IMR-90 (cell line): ENCODE measurements at regions not wholly inside any gene's neighbourhood (a gene's known extent, or its start where the extent isn't known, plus 50 kb on each side); places are given as distances from the start of the nearest gene placed in this dataset.

Experiments used
- ATAC-seq: fragments of 200-7000 bp; cut with Tn5 transposase; 2 replicates; pipeline ENCODE4 v1.9.1; 2020; ENCODE audit warnings: low read depth, mild to moderate bottlenecking, moderate library complexity
- BruUV-seq: library from RNA; stranded (reverse); fragments of 400-500 nt; replicated peaks from 2 replicates; lab custom pipeline; 2021; lab: Mats Ljungman, UMichigan
- CTCF ChIA-PET: fragments of 300-600 bp; formaldehyde crosslinking; extraction: SDS; loops from one replicate; lab custom pipeline; 2021; ENCODE audit warnings: antibody characterized with exemption; lab: Yijun Ruan, JAX
- POLR2A ChIA-PET: fragments of 300-600 bp; sonication (Branson Sonifier 250); formaldehyde crosslinking; loops from one replicate; lab custom pipeline; 2022; ENCODE audit warnings: antibody characterized with exemption; ENCODE audit not compliant: unreplicated experiment; lab: Charles Lee
- DNase-seq: peaks from one replicate; pipeline ENCODE4 v3.0.0; 2013
- H2AFZ ChIP-seq: replicated peaks from 2 replicates; pipeline ENCODE3; 2013; ENCODE audit warnings: low read length, mild to moderate bottlenecking; ENCODE audit not compliant: poor library complexity
- H2AK5ac ChIP-seq: 2 replicates; pipeline ENCODE4 v1.6.1; 2013; ENCODE audit warnings: low read depth, low read length, inconsistent platforms
- H2AK9ac ChIP-seq: replicated peaks from 2 replicates; pipeline ENCODE3; 2013; ENCODE audit warnings: mild to moderate bottlenecking, low read depth, low read length, moderate library complexity; ENCODE audit not compliant: poor library complexity
- H2BK120ac ChIP-seq: 2 replicates; pipeline ENCODE4 v1.6.1; 2013; ENCODE audit warnings: low read depth, low read length, inconsistent platforms
- H2BK15ac ChIP-seq: 3 replicates; pipeline ENCODE4 v1.6.1; 2013; ENCODE audit warnings: low read depth, low read length, inconsistent platforms
- H2BK20ac ChIP-seq: 2 replicates; pipeline ENCODE4 v1.6.1; 2013; ENCODE audit warnings: low read depth, mild to moderate bottlenecking, inconsistent platforms, low read length, moderate library complexity
- H2BK5ac ChIP-seq: 2 replicates; pipeline ENCODE4 v1.6.1; 2013; ENCODE audit warnings: mild to moderate bottlenecking, low read depth, low read length, inconsistent platforms; ENCODE audit not compliant: poor library complexity, severe bottlenecking
- H3K14ac ChIP-seq: replicated peaks from 2 replicates; pipeline ENCODE4 v1.6.1; 2013; ENCODE audit warnings: low read depth, low read length, inconsistent platforms
- H3K18ac ChIP-seq: 2 replicates; pipeline ENCODE4 v1.6.1; 2013; ENCODE audit warnings: low read depth, low read length, control low read depth
- H3K23ac ChIP-seq: 2 replicates; pipeline ENCODE4 v1.6.1; 2013; ENCODE audit warnings: low read depth, low read length, inconsistent platforms
- H3K27ac ChIP-seq: 2 replicates; pipeline ENCODE4 v1.5.1; 2013; ENCODE audit warnings: mild to moderate bottlenecking, control low read depth, low read length; ENCODE audit not compliant: insufficient read depth
- H3K27me3 ChIP-seq: 2 replicates; pipeline ENCODE4 v1.6.1; 2013; ENCODE audit warnings: low read length; ENCODE audit not compliant: control insufficient read depth, insufficient read depth
- H3K36me3 ChIP-seq: 2 replicates; pipeline ENCODE4 v1.6.1; 2013; ENCODE audit warnings: low read length, mixed read lengths; ENCODE audit not compliant: control insufficient read depth, insufficient read depth
- H3K4ac ChIP-seq: 2 replicates; pipeline ENCODE4 v1.6.1; 2013; ENCODE audit warnings: low read depth, low read length, inconsistent platforms
- H3K4me1 ChIP-seq: 2 replicates; pipeline ENCODE4 v1.6.1; 2013; ENCODE audit warnings: low read length, mixed read lengths; ENCODE audit not compliant: control insufficient read depth, insufficient read depth
- H3K4me2 ChIP-seq: 2 replicates; pipeline ENCODE4 v1.6.1; 2013; ENCODE audit warnings: low read depth, mild to moderate bottlenecking, control low read depth, low read length, moderate library complexity
- H3K4me3 ChIP-seq: 2 replicates; pipeline ENCODE4 v1.5.1; 2013; ENCODE audit warnings: low read depth, mild to moderate bottlenecking, control low read depth, low read length, moderate library complexity; ENCODE audit not compliant: insufficient read depth
- H3K56ac ChIP-seq: 2 replicates; pipeline ENCODE4 v1.6.1; 2013; ENCODE audit warnings: low read length, inconsistent platforms; ENCODE audit not compliant: insufficient read depth; ENCODE audit errors: extremely low read depth
- H3K79me1 ChIP-seq, 2 experiments: 2 replicates each; pipeline ENCODE4 v1.6.1; 2013; ENCODE audit warnings: low read length in 2 of 2, inconsistent platforms in 1 of 2, low read depth in 1 of 2
- H3K9ac ChIP-seq: 2 replicates; pipeline ENCODE4 v1.6.1; 2013; ENCODE audit warnings: low read depth, low read length, control low read depth
- H3K9me1 ChIP-seq: 2 replicates; pipeline ENCODE4 v1.6.1; 2013; ENCODE audit warnings: low read length, inconsistent platforms; ENCODE audit not compliant: insufficient read depth
- H3K9me3 ChIP-seq: 2 replicates; pipeline ENCODE4 v1.6.1; 2013; ENCODE audit warnings: low read length; ENCODE audit not compliant: control insufficient read depth, insufficient read depth
- H4K20me1 ChIP-seq: 2 replicates; pipeline ENCODE4 v1.6.1; 2013; ENCODE audit warnings: low read length, inconsistent platforms; ENCODE audit not compliant: insufficient read depth
- H4K5ac ChIP-seq: 2 replicates; pipeline ENCODE4 v1.6.1; 2013; ENCODE audit warnings: mild to moderate bottlenecking, low read depth, low read length, control low read depth
- H4K8ac ChIP-seq, 2 experiments: 2 replicates each; pipeline ENCODE4 v1.6.1; 2013; ENCODE audit warnings: low read depth in 2 of 2, low read length in 2 of 2, control low read depth in 1 of 2, inconsistent platforms in 1 of 2
- H4K91ac ChIP-seq: 2 replicates; pipeline ENCODE4 v1.6.1; 2013; ENCODE audit warnings: low read depth, low read length, inconsistent platforms; ENCODE audit not compliant: insufficient read depth
- CEBPB ChIP-seq: IDR thresholded peaks from 2 replicates; pipeline ENCODE4 v1.6.1; 2012; ENCODE audit warnings: low read depth, low read length, improper control_type of control experiment
- MAZ ChIP-seq: IDR thresholded peaks from 2 replicates; pipeline ENCODE4 v1.6.1; 2012; ENCODE audit warnings: low read depth, mild to moderate bottlenecking, low read length, improper control_type of control experiment, moderate library complexity, borderline replicate concordance
- NFE2L2 ChIP-seq: fragments of 150-350 bp; IDR thresholded peaks from 2 replicates; pipeline ENCODE4 v1.6.1; 2016; ENCODE audit warnings: low read depth, mild to moderate bottlenecking, low read length
- RCOR1 ChIP-seq: IDR thresholded peaks from 2 replicates; pipeline ENCODE4 v1.6.1; 2012; ENCODE audit warnings: mild to moderate bottlenecking, low read length, improper control_type of control experiment; ENCODE audit not compliant: insufficient replicate concordance
- RFX5 ChIP-seq: IDR thresholded peaks from 2 replicates; pipeline ENCODE4 v1.8.0; 2012; ENCODE audit warnings: low read depth, mild to moderate bottlenecking, low read length, moderate library complexity
- WGBS, 2 experiments: methylation state at CpG; one replicate each; pipeline versions ENCODE4 v1.1.5 to v1.1.7; 2013; ENCODE audit warnings: missing lambda C conversion rate in 2 of 2; ENCODE audit not compliant: insufficient read length in 1 of 2; ENCODE audit errors: extremely low coverage in 2 of 2; 5-methylcytosine and 5-hydroxymethylcytosine counted together
- dilution Hi-C: fragments of 300-500 bp; cut with HindIII; formaldehyde crosslinking; loops from one replicate; pipeline ENCODE4 v1.14.3; 2018; ENCODE audit warnings: low sequenced_read_pairs; ENCODE audit not compliant: unreplicated experiment
- in situ Hi-C: fragments of 300-500 bp; cut with MboI; formaldehyde crosslinking; loops from 3 replicates; pipeline ENCODE4 v1.14.3; 2019; ENCODE audit warnings: low sequenced_read_pairs, inconsistent platforms, mixed read lengths
- intact Hi-C: fragments of 100-400 bp; cut with micrococcal nuclease; formaldehyde crosslinking; loops from 2 replicates; pipeline ENCODE4 v1.10.0; 2022

DNA sequence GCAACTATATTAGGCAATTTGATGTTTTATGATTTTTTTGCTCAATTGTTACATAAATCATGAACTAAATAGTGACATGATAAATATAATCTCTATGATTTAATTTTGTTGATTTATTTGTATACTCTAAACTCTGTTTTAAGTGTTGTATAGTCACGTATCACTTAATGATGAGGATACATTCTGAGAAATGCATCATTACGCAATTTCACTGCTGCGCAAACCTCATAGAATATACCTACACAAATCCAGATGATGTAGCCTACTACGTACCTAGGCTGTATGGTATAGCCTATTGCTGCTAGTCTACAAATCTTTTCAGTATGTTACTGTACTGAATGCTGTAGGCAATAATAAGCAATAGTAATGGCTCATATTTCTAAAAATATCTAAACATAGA is 1029.8 kb downstream of the SI start:
- peaks cover 2% of the 10 kb centered on the region; the same call in 1 of the 2 replicates for H3K9me3 ChIP-seq
- ChIA-PET POLR2A (no interaction called here), CTCF (no interaction called here)
- H2BK5ac ChIP-seq: no peak overlapping the region
- H2BK20ac ChIP-seq: no peak overlapping the region
- ATAC-seq (no peak), DNase-seq (no peak)
- WGBS, 2 experiments: no CpG with 5 or more reads among the region's 4 CpGs
- H4K20me1 ChIP-seq: no peaks in the 10 kb centered on the region
- H3K14ac ChIP-seq: no peak overlapping the region
- no peaks in the 10 kb centered on the region for H3K9me1 ChIP-seq
- H2AK9ac ChIP-seq: no peak overlapping the region
- H2BK120ac ChIP-seq: no peak overlapping the region
- H3K9ac ChIP-seq: no peak overlapping the region
- no peak overlapping the region for H2AFZ ChIP-seq
- TF ChIP-seq NFE2L2 (no peak), CEBPB (peak; percentile 58), MAZ (no peak), RFX5 (no peak), RCOR1 (no peak)
- no peak overlapping the region for H4K8ac ChIP-seq
- no peak overlapping the region for H2AK5ac ChIP-seq
- H3K4me3 ChIP-seq: no peak overlapping the region
- H3K18ac ChIP-seq: no peak overlapping the region
- no peak overlapping the region for H3K23ac ChIP-seq
- no peak overlapping the region for H2BK15ac ChIP-seq
- intact Hi-C loops: no loop called here
- no peaks in the 10 kb centered on the region for H3K79me1 ChIP-seq
- in situ Hi-C loops: no loop called here
- no peak overlapping the region for H3K4ac ChIP-seq
- H3K36me3 ChIP-seq: no peaks in the 10 kb centered on the region
- no TSS peak for BruUV-seq
- no peaks in the 10 kb centered on the region for H3K4me1 ChIP-seq
- H3K27me3 ChIP-seq: no peaks in the 10 kb centered on the region
- no peak overlapping the region for H3K4me2 ChIP-seq
- H4K5ac ChIP-seq: no peak overlapping the region
- H3K56ac ChIP-seq: no peak overlapping the region
- dilution Hi-C loops: no loop called here
- H4K91ac ChIP-seq: no peak overlapping the region
- no peak overlapping the region for H3K27ac ChIP-seq
